ENCODE measurements at regions not wholly inside any gene's neighbourhood (a gene's known extent, or its start where the extent isn't known, plus 50 kb on each side); places are given as distances from the start of the nearest gene placed in this dataset.

DNA sequence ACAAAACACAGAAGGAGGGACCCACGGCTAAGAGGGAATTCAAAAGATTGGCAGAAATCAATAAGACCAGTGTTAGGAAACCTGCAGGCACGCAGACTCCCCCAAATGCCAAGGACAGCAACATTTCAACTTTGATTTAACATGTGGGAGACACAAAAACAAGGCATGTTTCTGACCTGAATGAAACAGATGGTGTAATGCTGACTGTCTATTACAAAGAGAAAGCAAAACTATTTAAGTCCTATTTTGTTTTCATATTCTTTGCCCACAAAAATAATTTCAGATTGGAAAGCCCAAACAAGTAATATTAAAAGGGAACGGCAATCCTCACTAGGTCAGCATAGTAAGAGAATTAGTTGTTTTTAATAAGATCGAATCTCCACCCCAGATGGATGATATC, 107.9 kb downstream of the S1PR1 start:
- no peak overlapping the region for H2AFZ ChIP-seq (ENCODE audit: low read length)
- in situ Hi-C loops (cut with HindIII; ENCODE audit: extremely low pct_ligation_motif_present, low pct_unique_long_range_greater_than_20kb) = no loop called here
- TF ChIP-seq ZNF143 (CRISPR knock-in tag; IDR thresholded peaks at IDR 0.05) = no peak
- TF ChIP-seq ZNF234 (CRISPR knock-in tag; conservative IDR thresholded peaks at IDR 0.05) = no peak
- TF ChIP-seq, protein P1, sequence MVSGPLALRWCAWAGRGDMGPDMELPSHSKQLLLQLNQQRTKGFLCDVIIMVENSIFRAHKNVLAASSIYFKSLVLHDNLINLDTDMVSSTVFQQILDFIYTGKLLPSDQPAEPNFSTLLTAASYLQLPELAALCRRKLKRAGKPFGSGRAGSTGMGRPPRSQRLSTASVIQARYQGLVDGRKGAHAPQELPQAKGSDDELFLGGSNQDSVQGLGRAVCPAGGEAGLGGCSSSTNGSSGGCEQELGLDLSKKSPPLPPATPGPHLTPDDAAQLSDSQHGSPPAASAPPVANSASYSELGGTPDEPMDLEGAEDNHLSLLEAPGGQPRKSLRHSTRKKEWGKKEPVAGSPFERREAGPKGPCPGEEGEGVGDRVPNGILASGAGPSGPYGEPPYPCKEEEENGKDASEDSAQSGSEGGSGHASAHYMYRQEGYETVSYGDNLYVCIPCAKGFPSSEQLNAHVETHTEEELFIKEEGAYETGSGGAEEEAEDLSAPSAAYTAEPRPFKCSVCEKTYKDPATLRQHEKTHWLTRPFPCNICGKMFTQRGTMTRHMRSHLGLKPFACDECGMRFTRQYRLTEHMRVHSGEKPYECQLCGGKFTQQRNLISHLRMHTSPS (CRISPR knock-in tag; IDR thresholded peaks at IDR 0.05; ENCODE audit: low read depth) = no peak
- TF ChIP-seq, protein P2, sequence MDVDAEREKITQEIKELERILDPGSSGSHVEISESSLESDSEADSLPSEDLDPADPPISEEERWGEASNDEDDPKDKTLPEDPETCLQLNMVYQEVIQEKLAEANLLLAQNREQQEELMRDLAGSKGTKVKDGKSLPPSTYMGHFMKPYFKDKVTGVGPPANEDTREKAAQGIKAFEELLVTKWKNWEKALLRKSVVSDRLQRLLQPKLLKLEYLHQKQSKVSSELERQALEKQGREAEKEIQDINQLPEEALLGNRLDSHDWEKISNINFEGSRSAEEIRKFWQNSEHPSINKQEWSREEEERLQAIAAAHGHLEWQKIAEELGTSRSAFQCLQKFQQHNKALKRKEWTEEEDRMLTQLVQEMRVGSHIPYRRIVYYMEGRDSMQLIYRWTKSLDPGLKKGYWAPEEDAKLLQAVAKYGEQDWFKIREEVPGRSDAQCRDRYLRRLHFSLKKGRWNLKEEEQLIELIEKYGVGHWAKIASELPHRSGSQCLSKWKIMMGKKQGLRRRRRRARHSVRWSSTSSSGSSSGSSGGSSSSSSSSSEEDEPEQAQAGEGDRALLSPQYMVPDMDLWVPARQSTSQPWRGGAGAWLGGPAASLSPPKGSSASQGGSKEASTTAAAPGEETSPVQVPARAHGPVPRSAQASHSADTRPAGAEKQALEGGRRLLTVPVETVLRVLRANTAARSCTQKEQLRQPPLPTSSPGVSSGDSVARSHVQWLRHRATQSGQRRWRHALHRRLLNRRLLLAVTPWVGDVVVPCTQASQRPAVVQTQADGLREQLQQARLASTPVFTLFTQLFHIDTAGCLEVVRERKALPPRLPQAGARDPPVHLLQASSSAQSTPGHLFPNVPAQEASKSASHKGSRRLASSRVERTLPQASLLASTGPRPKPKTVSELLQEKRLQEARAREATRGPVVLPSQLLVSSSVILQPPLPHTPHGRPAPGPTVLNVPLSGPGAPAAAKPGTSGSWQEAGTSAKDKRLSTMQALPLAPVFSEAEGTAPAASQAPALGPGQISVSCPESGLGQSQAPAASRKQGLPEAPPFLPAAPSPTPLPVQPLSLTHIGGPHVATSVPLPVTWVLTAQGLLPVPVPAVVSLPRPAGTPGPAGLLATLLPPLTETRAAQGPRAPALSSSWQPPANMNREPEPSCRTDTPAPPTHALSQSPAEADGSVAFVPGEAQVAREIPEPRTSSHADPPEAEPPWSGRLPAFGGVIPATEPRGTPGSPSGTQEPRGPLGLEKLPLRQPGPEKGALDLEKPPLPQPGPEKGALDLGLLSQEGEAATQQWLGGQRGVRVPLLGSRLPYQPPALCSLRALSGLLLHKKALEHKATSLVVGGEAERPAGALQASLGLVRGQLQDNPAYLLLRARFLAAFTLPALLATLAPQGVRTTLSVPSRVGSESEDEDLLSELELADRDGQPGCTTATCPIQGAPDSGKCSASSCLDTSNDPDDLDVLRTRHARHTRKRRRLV (CRISPR knock-in tag; IDR thresholded peaks at IDR 0.05) = no peak
- no peak for TF ChIP-seq SATB2 (CRISPR knock-in tag; IDR thresholded peaks at IDR 0.05)
- TF ChIP-seq, protein P3, sequence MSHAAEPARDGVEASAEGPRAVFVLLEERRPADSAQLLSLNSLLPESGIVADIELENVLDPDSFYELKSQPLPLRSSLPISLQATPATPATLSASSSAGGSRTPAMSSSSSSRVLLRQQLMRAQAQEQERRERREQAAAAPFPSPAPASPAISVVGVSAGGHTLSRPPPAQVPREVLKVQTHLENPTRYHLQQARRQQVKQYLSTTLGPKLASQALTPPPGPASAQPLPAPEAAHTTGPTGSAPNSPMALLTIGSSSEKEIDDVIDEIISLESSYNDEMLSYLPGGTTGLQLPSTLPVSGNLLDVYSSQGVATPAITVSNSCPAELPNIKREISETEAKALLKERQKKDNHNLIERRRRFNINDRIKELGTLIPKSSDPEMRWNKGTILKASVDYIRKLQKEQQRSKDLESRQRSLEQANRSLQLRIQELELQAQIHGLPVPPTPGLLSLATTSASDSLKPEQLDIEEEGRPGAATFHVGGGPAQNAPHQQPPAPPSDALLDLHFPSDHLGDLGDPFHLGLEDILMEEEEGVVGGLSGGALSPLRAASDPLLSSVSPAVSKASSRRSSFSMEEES (CRISPR knock-in tag; IDR thresholded peaks at IDR 0.05) = no peak
- TF ChIP-seq SKI (IDR thresholded peaks at IDR 0.05; ENCODE audit: partially characterized antibody) = no peak
- no peak for TF ChIP-seq FOSL1 (CRISPR knock-in tag; IDR thresholded peaks at IDR 0.05; ENCODE audit: borderline replicate concordance)
- TF ChIP-seq, protein P4, sequence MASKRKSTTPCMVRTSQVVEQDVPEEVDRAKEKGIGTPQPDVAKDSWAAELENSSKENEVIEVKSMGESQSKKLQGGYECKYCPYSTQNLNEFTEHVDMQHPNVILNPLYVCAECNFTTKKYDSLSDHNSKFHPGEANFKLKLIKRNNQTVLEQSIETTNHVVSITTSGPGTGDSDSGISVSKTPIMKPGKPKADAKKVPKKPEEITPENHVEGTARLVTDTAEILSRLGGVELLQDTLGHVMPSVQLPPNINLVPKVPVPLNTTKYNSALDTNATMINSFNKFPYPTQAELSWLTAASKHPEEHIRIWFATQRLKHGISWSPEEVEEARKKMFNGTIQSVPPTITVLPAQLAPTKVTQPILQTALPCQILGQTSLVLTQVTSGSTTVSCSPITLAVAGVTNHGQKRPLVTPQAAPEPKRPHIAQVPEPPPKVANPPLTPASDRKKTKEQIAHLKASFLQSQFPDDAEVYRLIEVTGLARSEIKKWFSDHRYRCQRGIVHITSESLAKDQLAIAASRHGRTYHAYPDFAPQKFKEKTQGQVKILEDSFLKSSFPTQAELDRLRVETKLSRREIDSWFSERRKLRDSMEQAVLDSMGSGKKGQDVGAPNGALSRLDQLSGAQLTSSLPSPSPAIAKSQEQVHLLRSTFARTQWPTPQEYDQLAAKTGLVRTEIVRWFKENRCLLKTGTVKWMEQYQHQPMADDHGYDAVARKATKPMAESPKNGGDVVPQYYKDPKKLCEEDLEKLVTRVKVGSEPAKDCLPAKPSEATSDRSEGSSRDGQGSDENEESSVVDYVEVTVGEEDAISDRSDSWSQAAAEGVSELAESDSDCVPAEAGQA (IDR thresholded peaks at IDR 0.05; ENCODE audit: low read depth) = no peak
- TF ChIP-seq, protein P4 (CRISPR knock-in tag; IDR thresholded peaks at IDR 0.05; ENCODE audit: borderline replicate concordance) = no peak
- TF ChIP-seq ZNF354B (CRISPR knock-in tag; IDR thresholded peaks at IDR 0.05) = no peak
- no peak for TF ChIP-seq ZNF383 (CRISPR knock-in tag; IDR thresholded peaks at IDR 0.05; ENCODE audit: borderline replicate concordance)

More for the DNA sequence above, 107.9 kb downstream of the S1PR1 start:
- H3K9me3 ChIP-seq (ENCODE audit: low read length) = no peaks in the 10 kb centered on the region
- no peak for FAIRE-seq
- POLR2A ChIA-PET = no interaction called here
- H3K79me2 ChIP-seq (ENCODE audit: insufficient read depth, low read length) = no peaks in the 10 kb centered on the region
- H3K27ac ChIP-seq (ENCODE audit: extremely low read length, insufficient read depth, low read length) = no peak overlapping the region
- H3K9ac ChIP-seq (ENCODE audit: insufficient read depth, low read depth, low read length) = no peak overlapping the region
- 15% methylated on average over 4 of the region's 4 CpGs for WGBS (ENCODE audit: low lambda C conversion rate)
- H3K27me3 ChIP-seq (ENCODE audit: control insufficient read depth in 1 of 2, insufficient read depth in 2 of 2, low read length in 2 of 2) = no peaks in the 10 kb centered on the region; a peak in 1 of 5 replicates
- H3K36me3 ChIP-seq (replicated peaks in 1 of 2; ENCODE audit: control insufficient read depth in 1 of 2, insufficient read depth in 2 of 2, low read length in 2 of 2) = no peaks in the 10 kb centered on the region
- no peaks in the 10 kb centered on the region for H4K20me1 ChIP-seq (ENCODE audit: insufficient read depth, low read length)
- H3K4me1 ChIP-seq (ENCODE audit: insufficient read depth, low read length) = no peaks in the 10 kb centered on the region
- H3K4me3 ChIP-seq (replicated peaks in 1 of 3; ENCODE audit: insufficient read depth in 1 of 3, low read depth in 2 of 3, low read length in 3 of 3) = no peak overlapping the region
- H3K4me2 ChIP-seq (ENCODE audit: low read depth, low read length) = no peak overlapping the region
- BruUV-seq (replicated peaks) = no TSS peak
- no peak for ATAC-seq
- intact Hi-C loops (cut with micrococcal nuclease; ENCODE audit: unreplicated experiment) = no loop called here
- no peak for DNase-seq (ENCODE audit: low spot score)
- CTCF ChIA-PET (ENCODE audit: low intra/inter-chr PET ratio, low total read pairs) = no interaction called here

All from HepG2 (cell line).